HCT116 (cell line): ENCODE measurements at regions not wholly inside any gene's neighbourhood (a gene's known extent, or its start where the extent isn't known, plus 50 kb on each side); places are given as distances from the start of the nearest gene placed in this dataset.

Experiments used
- ATAC-seq: fragments of 200-7000 bp; cut with Tn5 transposase; 2 replicates; pipeline ENCODE4 v1.9.1; 2020; ENCODE audit warnings: mild to moderate bottlenecking, moderate library complexity
- BruUV-seq: library from RNA; stranded (reverse); fragments of 400-500 nt; replicated peaks from 2 replicates; lab custom pipeline; 2021; lab: Mats Ljungman, UMichigan
- CTCF ChIA-PET: fragments of 300-600 bp; sonication (Branson Sonifier 250); formaldehyde crosslinking; loops from one replicate; lab custom pipeline; 2021; ENCODE audit warnings: antibody characterized with exemption; lab: Charles Lee
- POLR2A ChIA-PET: fragments of 300-600, 350-600 bp; sonication (Branson Sonifier 250); formaldehyde crosslinking; loops from one replicate; lab custom pipeline; 2021; ENCODE audit warnings: antibody characterized with exemption; lab: Charles Lee
- RAD21 ChIA-PET, 2 experiments: fragments of 300-600 bp; sonication (Branson Sonifier 250); formaldehyde crosslinking; loops; one replicate each; lab custom pipeline; 2023; ENCODE audit warnings: low total read pairs in 2 of 2; ENCODE audit not compliant: uncharacterized antibody in 2 of 2, unreplicated experiment in 2 of 2, low non-redundant PET in 1 of 2; lab: Charles Lee
- DNase-seq: peaks from one replicate; pipeline ENCODE4 v3.0.0-alpha.2; 2010; ENCODE audit warnings: low read depth, low spot score
- H2AFZ ChIP-seq: fragments of 200-600 bp; shearing (Covaris generic), sonication (generic); 2 replicates; pipeline ENCODE4 v1.6.1; 2017; ENCODE audit warnings: low read depth, mixed run types, mixed read lengths, antibody characterized with exemption, low read length; ENCODE audit not compliant: poor library complexity, severe bottlenecking
- H3K27ac ChIP-seq: 2 replicates; pipeline ENCODE4 v1.5.1; 2012; ENCODE audit warnings: low read depth, low read length
- H3K27me3 ChIP-seq: fragments of 200-600 bp; sonication (generic); 2 replicates; pipeline ENCODE4 v1.6.1; 2016; ENCODE audit warnings: mixed run types, low read length, mixed read lengths; ENCODE audit not compliant: insufficient read depth
- H3K36me3 ChIP-seq, 2 experiments: fragments of 200-500 bp in 1 of 2; fragments of 200-600 bp in 1 of 2; sonication (Bioruptor generic) in 1 of 2; sonication (generic) in 1 of 2; 2 replicates each; pipeline versions ENCODE4 v1.5.1 to v1.6.1; 2014 to 2016; ENCODE audit warnings: low read length in 2 of 2, inconsistent platforms in 1 of 2, mixed read lengths in 1 of 2, mixed run types in 1 of 2; ENCODE audit not compliant: insufficient read depth in 2 of 2, control insufficient read depth in 1 of 2
- H3K4me1 ChIP-seq, 2 experiments: fragments of 200-600 bp in 1 of 2; sonication (generic) in 1 of 2; 2 replicates each; pipeline versions ENCODE4 v1.5.1 to v1.6.1; 2012 to 2017; ENCODE audit warnings: low read length in 2 of 2, inconsistent platforms in 1 of 2, mild to moderate bottlenecking in 1 of 2, mixed read lengths in 1 of 2, mixed run types in 1 of 2, moderate library complexity in 1 of 2; ENCODE audit not compliant: insufficient read depth in 2 of 2, control insufficient read depth in 1 of 2
- H3K4me2 ChIP-seq: fragments of 200-600 bp; sonication (generic); 2 replicates; pipeline ENCODE4 v1.6.1; 2017; ENCODE audit warnings: mixed run types, low read length, mixed read lengths
- H3K4me3 ChIP-seq, 2 experiments: fragments of 200-600 bp in 1 of 2; sonication (generic) in 1 of 2; replicated peaks in 1 of 2; 2 replicates each; pipeline ENCODE4 v1.5.1; 2011 to 2016; ENCODE audit warnings: low read length in 2 of 2, control low read depth in 1 of 2, low read depth in 1 of 2, mild to moderate bottlenecking in 1 of 2, mixed read lengths in 1 of 2, mixed run types in 1 of 2
- H3K79me2 ChIP-seq: fragments of 200-600 bp; sonication (generic); 2 replicates; pipeline ENCODE4 v1.6.1; 2017; ENCODE audit warnings: mild to moderate bottlenecking, mixed run types, low read length, moderate library complexity, mixed read lengths; ENCODE audit not compliant: insufficient read depth
- H3K9ac ChIP-seq: fragments of 200-600 bp; sonication (generic); 2 replicates; pipeline ENCODE4 v1.6.1; 2016; ENCODE audit warnings: low read length, mixed read lengths
- H3K9me2 ChIP-seq: fragments of 200-600 bp; sonication (generic), shearing (Covaris generic); 2 replicates; pipeline ENCODE4 v1.6.1; 2017; ENCODE audit warnings: mixed run types, mild to moderate bottlenecking, moderate library complexity; ENCODE audit not compliant: insufficient read depth
- H3K9me3 ChIP-seq, 2 experiments: fragments of 200-500 bp in 1 of 2; fragments of 200-600 bp in 1 of 2; sonication (Bioruptor generic) in 1 of 2; sonication (generic) in 1 of 2; 2 replicates each; pipeline ENCODE4 v1.6.1; 2014 to 2017; ENCODE audit warnings: low read length in 2 of 2, mixed read lengths in 2 of 2, inconsistent platforms in 1 of 2, low read depth in 1 of 2, mild to moderate bottlenecking in 1 of 2, mixed run types in 1 of 2, moderate library complexity in 1 of 2; ENCODE audit not compliant: control insufficient read depth in 1 of 2, insufficient read depth in 1 of 2
- H4K20me1 ChIP-seq: fragments of 200-600 bp; sonication (generic), shearing (Covaris generic); 2 replicates; pipeline ENCODE4 v1.6.1; 2017; ENCODE audit warnings: mixed run types, mild to moderate bottlenecking, moderate library complexity; ENCODE audit not compliant: insufficient read depth
- CEBPB ChIP-seq: IDR thresholded peaks from 2 replicates; pipeline ENCODE4 v1.6.1; 2012; ENCODE audit warnings: low read depth
- ELF1 ChIP-seq: IDR thresholded peaks from 2 replicates; pipeline ENCODE4 v1.6.1; 2012; ENCODE audit warnings: low read depth, borderline replicate concordance
- EZH2phosphoT487 ChIP-seq: fragments of 200-600 bp; IDR thresholded peaks from 2 replicates; pipeline ENCODE4 v1.6.1; 2018; ENCODE audit warnings: antibody characterized with exemption, borderline replicate concordance
- POLR2A ChIP-seq: IDR thresholded peaks from 2 replicates; pipeline ENCODE4 v1.7.0; 2011; ENCODE audit warnings: borderline replicate concordance; ENCODE audit not compliant: insufficient read depth, insufficient read length; ENCODE audit errors: extremely low read depth
- SP1 ChIP-seq: IDR thresholded peaks from 2 replicates; pipeline ENCODE4 v1.6.1; 2012; ENCODE audit warnings: low read depth
- ZNF274 ChIP-seq: fragments of 200-500 bp; sonication (Bioruptor generic); IDR thresholded peaks from 2 replicates; pipeline ENCODE4 v1.6.1; 2014; ENCODE audit warnings: mild to moderate bottlenecking, low read depth, low read length, inconsistent platforms
- intact Hi-C: fragments of 100-400 bp; cut with micrococcal nuclease; formaldehyde crosslinking; loops from 2 replicates; pipeline ENCODE4 v1.10.0; 2022
- TF ChIP-seq, protein P1 (sequence below): IDR thresholded peaks from 2 replicates; pipeline ENCODE4 v1.6.1; 2012; ENCODE audit warnings: low read depth
- TF ChIP-seq, protein P2 (sequence below): IDR thresholded peaks from 2 replicates; pipeline ENCODE4 v1.6.1; 2011; ENCODE audit warnings: mild to moderate bottlenecking, low read length, moderate library complexity; ENCODE audit not compliant: insufficient replicate concordance; ENCODE audit errors: extremely low read depth
- TF ChIP-seq, protein P3 (sequence below): IDR thresholded peaks from 2 replicates; pipeline ENCODE4 v1.6.1; 2012

DNA sequence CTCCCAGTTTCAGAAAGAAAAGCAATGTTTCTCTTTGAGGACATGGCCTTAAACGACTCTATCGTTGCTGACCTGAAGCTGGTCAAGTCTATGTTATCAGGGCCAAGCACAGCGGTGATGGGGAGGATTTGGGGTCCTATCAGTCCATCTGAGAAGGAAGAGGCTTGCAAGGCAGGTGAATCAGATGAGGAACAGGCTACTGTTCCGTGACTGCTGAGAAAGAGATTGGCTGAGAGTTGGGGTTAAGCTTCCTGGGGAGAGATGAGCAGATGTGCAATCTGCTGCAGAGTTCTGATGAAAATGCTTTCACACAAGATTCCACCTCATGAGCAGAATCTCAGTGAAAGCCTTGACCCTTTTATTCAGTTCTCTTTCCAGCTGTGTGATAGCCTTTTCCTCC lies 168.3 kb upstream of the STMND1 start:
- Histone ChIP-seq H3K27me3 (no peaks in the 10 kb centered on the region), H2AFZ (no peak overlapping the region), H3K79me2 (no peaks in the 10 kb centered on the region), H3K36me3 (no peaks in the 10 kb centered on the region), H3K4me2 (no peak overlapping the region), H3K9ac (no peak overlapping the region), H3K9me3 (no peaks in the 10 kb centered on the region), H3K9me2 (no peaks in the 10 kb centered on the region), H3K27ac (no peak overlapping the region), H3K4me3 (no peak overlapping the region), H3K4me1 (no peaks in the 10 kb centered on the region), H4K20me1 (no peaks in the 10 kb centered on the region)
- DNase-seq (no peak), ATAC-seq (no peak)
- ChIA-PET CTCF (no interaction called here), RAD21 (no interaction called here), POLR2A (no interaction called here)
- no peak for TF ChIP-seq CEBPB
- TF ChIP-seq ELF1 = no peak
- TF ChIP-seq, protein P1, sequence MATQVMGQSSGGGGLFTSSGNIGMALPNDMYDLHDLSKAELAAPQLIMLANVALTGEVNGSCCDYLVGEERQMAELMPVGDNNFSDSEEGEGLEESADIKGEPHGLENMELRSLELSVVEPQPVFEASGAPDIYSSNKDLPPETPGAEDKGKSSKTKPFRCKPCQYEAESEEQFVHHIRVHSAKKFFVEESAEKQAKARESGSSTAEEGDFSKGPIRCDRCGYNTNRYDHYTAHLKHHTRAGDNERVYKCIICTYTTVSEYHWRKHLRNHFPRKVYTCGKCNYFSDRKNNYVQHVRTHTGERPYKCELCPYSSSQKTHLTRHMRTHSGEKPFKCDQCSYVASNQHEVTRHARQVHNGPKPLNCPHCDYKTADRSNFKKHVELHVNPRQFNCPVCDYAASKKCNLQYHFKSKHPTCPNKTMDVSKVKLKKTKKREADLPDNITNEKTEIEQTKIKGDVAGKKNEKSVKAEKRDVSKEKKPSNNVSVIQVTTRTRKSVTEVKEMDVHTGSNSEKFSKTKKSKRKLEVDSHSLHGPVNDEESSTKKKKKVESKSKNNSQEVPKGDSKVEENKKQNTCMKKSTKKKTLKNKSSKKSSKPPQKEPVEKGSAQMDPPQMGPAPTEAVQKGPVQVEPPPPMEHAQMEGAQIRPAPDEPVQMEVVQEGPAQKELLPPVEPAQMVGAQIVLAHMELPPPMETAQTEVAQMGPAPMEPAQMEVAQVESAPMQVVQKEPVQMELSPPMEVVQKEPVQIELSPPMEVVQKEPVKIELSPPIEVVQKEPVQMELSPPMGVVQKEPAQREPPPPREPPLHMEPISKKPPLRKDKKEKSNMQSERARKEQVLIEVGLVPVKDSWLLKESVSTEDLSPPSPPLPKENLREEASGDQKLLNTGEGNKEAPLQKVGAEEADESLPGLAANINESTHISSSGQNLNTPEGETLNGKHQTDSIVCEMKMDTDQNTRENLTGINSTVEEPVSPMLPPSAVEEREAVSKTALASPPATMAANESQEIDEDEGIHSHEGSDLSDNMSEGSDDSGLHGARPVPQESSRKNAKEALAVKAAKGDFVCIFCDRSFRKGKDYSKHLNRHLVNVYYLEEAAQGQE = no peak
- TF ChIP-seq ZNF274 = no peak
- no peak for TF ChIP-seq POLR2A
- TF ChIP-seq EZH2phosphoT487 = no peak
- TF ChIP-seq, protein P2, sequence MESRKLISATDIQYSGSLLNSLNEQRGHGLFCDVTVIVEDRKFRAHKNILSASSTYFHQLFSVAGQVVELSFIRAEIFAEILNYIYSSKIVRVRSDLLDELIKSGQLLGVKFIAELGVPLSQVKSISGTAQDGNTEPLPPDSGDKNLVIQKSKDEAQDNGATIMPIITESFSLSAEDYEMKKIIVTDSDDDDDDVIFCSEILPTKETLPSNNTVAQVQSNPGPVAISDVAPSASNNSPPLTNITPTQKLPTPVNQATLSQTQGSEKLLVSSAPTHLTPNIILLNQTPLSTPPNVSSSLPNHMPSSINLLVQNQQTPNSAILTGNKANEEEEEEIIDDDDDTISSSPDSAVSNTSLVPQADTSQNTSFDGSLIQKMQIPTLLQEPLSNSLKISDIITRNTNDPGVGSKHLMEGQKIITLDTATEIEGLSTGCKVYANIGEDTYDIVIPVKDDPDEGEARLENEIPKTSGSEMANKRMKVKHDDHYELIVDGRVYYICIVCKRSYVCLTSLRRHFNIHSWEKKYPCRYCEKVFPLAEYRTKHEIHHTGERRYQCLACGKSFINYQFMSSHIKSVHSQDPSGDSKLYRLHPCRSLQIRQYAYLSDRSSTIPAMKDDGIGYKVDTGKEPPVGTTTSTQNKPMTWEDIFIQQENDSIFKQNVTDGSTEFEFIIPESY = no peak
- TF ChIP-seq, protein P3, sequence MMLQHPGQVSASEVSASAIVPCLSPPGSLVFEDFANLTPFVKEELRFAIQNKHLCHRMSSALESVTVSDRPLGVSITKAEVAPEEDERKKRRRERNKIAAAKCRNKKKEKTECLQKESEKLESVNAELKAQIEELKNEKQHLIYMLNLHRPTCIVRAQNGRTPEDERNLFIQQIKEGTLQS = no peak
- TF ChIP-seq SP1 = no peak
- intact Hi-C loops = no loop called here
- no TSS peak for BruUV-seq
